Glomerular visceral epithelial cell (primary cell): ENCODE measurements at regions not wholly inside any gene's neighbourhood (a gene's known extent, or its start where the extent isn't known, plus 50 kb on each side); places are given as distances from the start of the nearest gene placed in this dataset.
"Not testable (repeated sequence)": the region's sequence is repeated elsewhere in the genome, so short reads cannot be mapped to it uniquely, and the experiment has no call there.

Source experiments
- DNase-seq: peaks from one replicate; pipeline ENCODE4 v3.0.0-alpha.2; 2016; ENCODE audit errors: extremely low spot score

- DNase-seq: no peak
These were observed 204.8 kb downstream of the KCNK2 start for GRCh38 chr1:215287362-215287761.

GRCh38 chr1:215290018-215290417 is 207.5 kb downstream of the KCNK2 start:
- no peak for DNase-seq

- DNase-seq: no peak
These were observed 210.4 kb downstream of the KCNK2 start for GRCh38 chr1:215292932-215293331.

- DNase-seq: no peak
These were observed 223.9 kb downstream of the KCNK2 start for GRCh38 chr1:215306426-215306825.

- DNase-seq: no peak
These were observed 239.3 kb downstream of the KCNK2 start for GRCh38 chr1:215321802-215322201.

GRCh38 chr1:215323992-215324391 is 241.5 kb downstream of the KCNK2 start:
- DNase-seq: not testable (repeated sequence)

GRCh38 chr1:215330426-215330825 is 236.7 kb upstream of the KCTD3 start:
- DNase-seq: no peak

GRCh38 chr1:215344539-215344938 is 222.6 kb upstream of the KCTD3 start:
- DNase-seq: no peak

- no peak for DNase-seq
These were observed 221.9 kb upstream of the KCTD3 start for GRCh38 chr1:215345208-215345607.

GRCh38 chr1:215345766-215346165 is 221.3 kb upstream of the KCTD3 start:
- no peak for DNase-seq

GRCh38 chr1:215357901-215358300 is 209.2 kb upstream of the KCTD3 start:
- DNase-seq: no peak

GRCh38 chr1:215358356-215358755 is 208.7 kb upstream of the KCTD3 start:
- no peak for DNase-seq

- DNase-seq: no peak
These were observed 207.1 kb upstream of the KCTD3 start for GRCh38 chr1:215360031-215360430.

GRCh38 chr1:215360758-215361157 is 206.3 kb upstream of the KCTD3 start:
- DNase-seq: peak; percentile 8

- DNase-seq: no peak
These were observed 191.7 kb upstream of the KCTD3 start for GRCh38 chr1:215375381-215375780.

GRCh38 chr1:215376544-215377264 is 190.4 kb upstream of the KCTD3 start:
- no peak for DNase-seq

- no peak for DNase-seq
These were observed 189.4 kb upstream of the KCTD3 start for GRCh38 chr1:215377746-215378145.

- DNase-seq: no peak
These were observed 186.5 kb upstream of the KCTD3 start for GRCh38 chr1:215380566-215380965.

- DNase-seq: no peak
These were observed 173.6 kb upstream of the KCTD3 start for GRCh38 chr1:215393476-215393875.

- DNase-seq: no peak
These were observed 172.8 kb upstream of the KCTD3 start for GRCh38 chr1:215394084-215394991.

- no peak for DNase-seq
These were observed 170.0 kb upstream of the KCTD3 start for GRCh38 chr1:215397106-215397505.

- DNase-seq: no peak
These were observed 169.3 kb upstream of the KCTD3 start for GRCh38 chr1:215397843-215398242.

GRCh38 chr1:215399787-215400186 is 167.3 kb upstream of the KCTD3 start:
- DNase-seq: no peak
